Epithelial cell of proximal tubule (primary cell): ENCODE measurements at regions not wholly inside any gene's neighbourhood (a gene's known extent, or its start where the extent isn't known, plus 50 kb on each side); places are given as distances from the start of the nearest gene placed in this dataset.

Experiments used
- DNase-seq: peaks from one replicate; pipeline ENCODE4 v3.0.0-alpha.2; 2011; ENCODE audit warnings: low read depth
- H3K4me3 ChIP-seq: 2 replicates; pipeline ENCODE4 v1.5.1; 2011; ENCODE audit warnings: low read depth, mild to moderate bottlenecking, low read length
- TF ChIP-seq, protein P1 (sequence below): conservative IDR thresholded peaks from 2 replicates; pipeline ENCODE4 v1.5.1; 2012; ENCODE audit warnings: low read depth, mild to moderate bottlenecking, low read length

- no peak overlapping the region for H3K4me3 ChIP-seq
- TF ChIP-seq, protein P1, sequence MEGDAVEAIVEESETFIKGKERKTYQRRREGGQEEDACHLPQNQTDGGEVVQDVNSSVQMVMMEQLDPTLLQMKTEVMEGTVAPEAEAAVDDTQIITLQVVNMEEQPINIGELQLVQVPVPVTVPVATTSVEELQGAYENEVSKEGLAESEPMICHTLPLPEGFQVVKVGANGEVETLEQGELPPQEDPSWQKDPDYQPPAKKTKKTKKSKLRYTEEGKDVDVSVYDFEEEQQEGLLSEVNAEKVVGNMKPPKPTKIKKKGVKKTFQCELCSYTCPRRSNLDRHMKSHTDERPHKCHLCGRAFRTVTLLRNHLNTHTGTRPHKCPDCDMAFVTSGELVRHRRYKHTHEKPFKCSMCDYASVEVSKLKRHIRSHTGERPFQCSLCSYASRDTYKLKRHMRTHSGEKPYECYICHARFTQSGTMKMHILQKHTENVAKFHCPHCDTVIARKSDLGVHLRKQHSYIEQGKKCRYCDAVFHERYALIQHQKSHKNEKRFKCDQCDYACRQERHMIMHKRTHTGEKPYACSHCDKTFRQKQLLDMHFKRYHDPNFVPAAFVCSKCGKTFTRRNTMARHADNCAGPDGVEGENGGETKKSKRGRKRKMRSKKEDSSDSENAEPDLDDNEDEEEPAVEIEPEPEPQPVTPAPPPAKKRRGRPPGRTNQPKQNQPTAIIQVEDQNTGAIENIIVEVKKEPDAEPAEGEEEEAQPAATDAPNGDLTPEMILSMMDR: no peak
- DNase-seq: no peak
Measured at GRCh38 chr15:38878026-38878425, 313.4 kb upstream of the RASGRP1 start.

DNA sequence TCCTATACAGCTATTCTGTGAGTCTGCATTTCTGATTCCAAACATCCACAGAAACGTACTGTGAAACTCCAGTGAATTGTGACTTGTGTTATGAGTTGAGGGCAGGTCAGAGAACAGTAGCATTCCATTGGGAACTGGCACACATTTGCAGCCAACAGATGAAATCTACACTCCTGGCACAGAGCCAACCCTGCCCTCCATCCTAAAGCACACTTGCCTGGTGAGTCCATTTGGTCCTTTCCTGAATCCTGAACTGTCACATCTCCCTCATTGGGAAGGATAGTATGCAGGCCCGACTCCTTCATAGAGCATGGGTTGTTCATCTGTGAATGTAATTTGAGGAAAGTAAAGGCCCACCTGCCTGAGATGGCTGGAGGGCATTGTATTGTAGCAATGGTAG is 314.3 kb upstream of the RASGRP1 start:
- TF ChIP-seq, protein P1: no peak
- H3K4me3 ChIP-seq: no peak overlapping the region
- no peak for DNase-seq

GRCh38 chr15:38879909-38880471 is 315.4 kb upstream of the RASGRP1 start:
- H3K4me3 ChIP-seq: no peak overlapping the region
- DNase-seq: no peak
- TF ChIP-seq, protein P1: no peak

DNA sequence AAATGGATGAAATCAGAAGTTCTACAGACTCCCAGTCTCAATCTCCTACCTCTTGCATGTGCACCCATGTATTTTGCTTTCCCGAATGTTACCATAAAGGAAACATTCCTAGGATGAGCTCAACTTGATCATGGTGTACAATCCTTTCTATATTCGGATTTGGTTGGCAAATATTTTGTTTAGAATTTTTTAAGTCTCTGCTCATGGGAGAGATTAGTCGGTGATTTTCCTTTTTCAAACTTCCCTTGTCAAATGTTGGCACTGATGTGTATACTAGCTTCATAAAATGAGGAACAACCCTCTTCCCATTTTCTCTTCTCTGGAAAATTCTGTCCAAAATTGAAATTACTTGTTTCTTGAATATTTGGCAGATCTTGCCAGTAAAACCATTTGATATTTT is 317.6 kb upstream of the RASGRP1 start:
- no peak for DNase-seq
- H3K4me3 ChIP-seq: no peak overlapping the region
- TF ChIP-seq, protein P1: no peak

GRCh38 chr15:38883987-38884386 is 319.4 kb upstream of the RASGRP1 start:
- no peak for DNase-seq
- no peak overlapping the region for H3K4me3 ChIP-seq
- TF ChIP-seq, protein P1: no peak

DNA sequence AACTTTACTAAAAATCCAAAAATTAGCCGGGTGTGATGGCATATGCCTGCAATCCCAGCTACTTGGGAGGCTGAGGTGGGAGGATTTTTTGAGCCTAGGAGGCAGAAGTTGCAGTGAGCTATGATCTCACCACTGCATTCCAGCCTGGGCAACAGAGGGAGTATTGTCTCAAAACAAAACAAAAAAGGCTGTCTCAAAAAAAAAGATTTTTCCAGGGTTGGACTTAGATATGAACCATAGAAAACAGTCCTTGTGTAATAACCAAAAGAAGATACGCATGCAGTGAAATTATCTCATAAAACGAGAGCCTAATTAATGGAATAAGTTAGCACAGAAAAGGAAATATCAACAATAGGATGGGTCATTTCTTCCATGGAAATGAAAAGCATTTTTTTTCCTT is 320.4 kb upstream of the RASGRP1 start:
- H3K4me3 ChIP-seq: no peak overlapping the region
- DNase-seq: no peak
- TF ChIP-seq, protein P1: no peak

DNA sequence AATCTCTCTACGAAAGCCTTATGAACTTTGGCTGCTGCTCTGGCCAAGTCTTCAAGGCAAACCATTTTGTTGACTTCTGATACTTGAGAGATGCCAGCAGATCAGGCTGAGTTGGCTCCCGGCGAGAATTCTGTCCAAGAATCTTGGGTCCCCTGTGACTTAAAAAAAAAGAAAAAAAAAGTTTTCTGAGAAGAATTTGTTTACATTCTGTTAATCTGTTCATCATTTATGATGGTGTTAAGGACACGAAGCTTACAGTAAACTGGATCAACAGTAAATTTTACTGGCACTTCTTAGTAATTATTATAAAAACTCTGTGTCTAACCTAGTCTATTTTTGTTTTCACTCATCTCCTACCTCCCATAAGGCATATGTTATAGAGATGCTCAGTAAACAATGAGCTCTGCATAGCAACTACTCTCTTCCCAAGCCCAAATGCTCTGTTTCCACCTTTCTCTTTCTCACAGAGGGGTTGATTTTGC is 320.9 kb upstream of the RASGRP1 start:
- TF ChIP-seq, protein P1: no peak
- DNase-seq: no peak
- no peak overlapping the region for H3K4me3 ChIP-seq
